ENCODE measurements at regions not wholly inside any gene's neighbourhood (a gene's known extent, or its start where the extent isn't known, plus 50 kb on each side); places are given as distances from the start of the nearest gene placed in this dataset.

- TF ChIP-seq CTCF (conservative IDR thresholded peaks at IDR 0.05) (no peak), EZH2 (IDR thresholded peaks at IDR 0.05; ENCODE audit: low read depth) (no peak)
Measured at GRCh38 chr3:13207975-13208705, 134.9 kb upstream of the IQSEC1 start.
